HEK293 (cell line): ENCODE measurements at regions not wholly inside any gene's neighbourhood (a gene's known extent, or its start where the extent isn't known, plus 50 kb on each side); places are given as distances from the start of the nearest gene placed in this dataset.

Experiments
- CTCF ChIA-PET: fragments of 350-600 bp; formaldehyde crosslinking; extraction: SDS; loops from one replicate; lab custom pipeline; 2021; ENCODE audit warnings: antibody characterized with exemption; lab: Yijun Ruan, JAX
- POLR2A ChIA-PET: fragments of 300-600 bp; formaldehyde crosslinking; extraction: SDS; loops from one replicate; lab custom pipeline; 2020; ENCODE audit warnings: antibody characterized with exemption, inconsistent platforms; lab: Yijun Ruan, JAX
- H3K27ac ChIP-seq: fragments of 200-500 bp; sonication (Bioruptor generic); 2 replicates; pipeline ENCODE4 v1.5.1; 2014; ENCODE audit warnings: low read depth, low read length, control low read depth, inconsistent platforms; ENCODE audit errors: extremely low read depth
- H3K36me3 ChIP-seq, 2 experiments: fragments of 200-500 bp in 1 of 2; sonication (Bioruptor generic) in 1 of 2; 1 replicate in 1 of 2; 2 replicates in 1 of 2; pipeline ENCODE4 v1.5.1; 2014 to 2017; ENCODE audit warnings: inconsistent platforms in 2 of 2, low read length in 2 of 2; ENCODE audit not compliant: control insufficient read depth in 2 of 2, insufficient read depth in 1 of 2
- H3K4me1 ChIP-seq: fragments of 200-500 bp; sonication (Bioruptor generic); 2 replicates; pipeline ENCODE4 v1.5.1; 2014; ENCODE audit warnings: mild to moderate bottlenecking, low read length, inconsistent platforms; ENCODE audit not compliant: control insufficient read depth, insufficient read depth
- H3K4me3 ChIP-seq: 2 replicates; pipeline ENCODE4 v1.5.1; 2011; ENCODE audit warnings: low read depth, mild to moderate bottlenecking, control low read depth, low read length, moderate library complexity
- H3K9me3 ChIP-seq: fragments of 200-500 bp; sonication (Bioruptor generic); 2 replicates; pipeline ENCODE4 v1.5.1; 2014; ENCODE audit warnings: low read depth, low read length, inconsistent platforms; ENCODE audit not compliant: control insufficient read depth, insufficient read depth
- EGR2 ChIP-seq: fragments of 450-650 bp; formaldehyde crosslinking; IDR thresholded peaks from 2 replicates; pipeline ENCODE4 v1.5.1; 2016; ENCODE audit warnings: low read depth, missing biosample characterization, missing genetic modification characterization
- FEZF1 ChIP-seq: fragments of 450-650 bp; formaldehyde crosslinking; IDR thresholded peaks from 2 replicates; pipeline ENCODE4 v1.5.1; 2016; ENCODE audit warnings: missing biosample characterization, missing genetic modification characterization
- GLIS1 ChIP-seq: fragments of 450-650 bp; formaldehyde crosslinking; IDR thresholded peaks from 2 replicates; pipeline ENCODE4 v1.5.1; 2016; ENCODE audit warnings: missing biosample characterization, missing genetic modification characterization
- KLF16 ChIP-seq: fragments of 450-650 bp; formaldehyde crosslinking; IDR thresholded peaks from 2 replicates; pipeline ENCODE4 v1.5.1; 2017; ENCODE audit warnings: missing biosample characterization, missing genetic modification characterization
- MEIS1 ChIP-seq: sonication (generic); formaldehyde crosslinking; IDR thresholded peaks from 2 replicates; pipeline ENCODE4 v1.8.1; 2022; ENCODE audit warnings: missing genetic modification reagents, mild to moderate bottlenecking, borderline replicate concordance
- SP2 ChIP-seq: fragments of 450-650 bp; formaldehyde crosslinking; IDR thresholded peaks from 2 replicates; pipeline ENCODE4 v1.5.1; 2016; ENCODE audit warnings: missing biosample characterization, missing genetic modification characterization
- ZBTB1 ChIP-seq: fragments of 450-650 bp; formaldehyde crosslinking; IDR thresholded peaks from 2 replicates; pipeline ENCODE4 v1.5.1; 2016; ENCODE audit warnings: missing biosample characterization, missing genetic modification characterization
- ZNF132 ChIP-seq: fragments of 450-650 bp; formaldehyde crosslinking; IDR thresholded peaks from 2 replicates; pipeline ENCODE4 v1.5.1; 2017; ENCODE audit warnings: missing biosample characterization, missing genetic modification characterization, borderline replicate concordance
- ZNF174 ChIP-seq: fragments of 450-650 bp; formaldehyde crosslinking; IDR thresholded peaks from 2 replicates; pipeline ENCODE4 v1.5.0; 2017; ENCODE audit warnings: missing biosample characterization, mild to moderate bottlenecking, missing genetic modification characterization
- ZNF211 ChIP-seq: fragments of 450-650 bp; formaldehyde crosslinking; IDR thresholded peaks from 2 replicates; pipeline ENCODE4 v1.5.1; 2016; ENCODE audit warnings: low read depth, missing biosample characterization, missing genetic modification characterization
- ZNF239 ChIP-seq: fragments of 450-650 bp; formaldehyde crosslinking; IDR thresholded peaks from 2 replicates; pipeline ENCODE4 v1.5.1; 2016; ENCODE audit warnings: missing biosample characterization, missing genetic modification characterization
- ZNF324 ChIP-seq: fragments of 450-650 bp; formaldehyde crosslinking; IDR thresholded peaks from 2 replicates; pipeline ENCODE4 v1.5.1; 2016; ENCODE audit warnings: missing biosample characterization, missing genetic modification characterization
- ZNF341 ChIP-seq: fragments of 450-650 bp; formaldehyde crosslinking; IDR thresholded peaks from 2 replicates; pipeline ENCODE4; 2016; ENCODE audit warnings: low read depth, missing biosample characterization, missing genetic modification characterization
- ZNF426 ChIP-seq: fragments of 450-650 bp; formaldehyde crosslinking; IDR thresholded peaks from 2 replicates; pipeline ENCODE4 v1.5.1; 2017; ENCODE audit warnings: missing biosample characterization, missing genetic modification characterization, mild to moderate bottlenecking, inconsistent platforms, moderate library complexity
- ZNF521 ChIP-seq: fragments of 450-650 bp; formaldehyde crosslinking; IDR thresholded peaks from 2 replicates; pipeline ENCODE4 v1.5.1; 2017; ENCODE audit warnings: missing biosample characterization, mild to moderate bottlenecking, missing genetic modification characterization
- ZNF585B ChIP-seq: fragments of 450-650 bp; formaldehyde crosslinking; IDR thresholded peaks from 2 replicates; pipeline ENCODE4 v1.5.1; 2016; ENCODE audit warnings: missing biosample characterization, missing genetic modification characterization
- ZNF596 ChIP-seq: fragments of 450-650 bp; IDR thresholded peaks from 2 replicates; pipeline ENCODE4 v1.5.0; 2018; ENCODE audit warnings: missing biosample characterization, mild to moderate bottlenecking, missing genetic modification characterization, moderate library complexity
- ZNF76 ChIP-seq: fragments of 450-650 bp; formaldehyde crosslinking; IDR thresholded peaks from 2 replicates; pipeline ENCODE4; 2016; ENCODE audit warnings: low read depth, missing biosample characterization, missing genetic modification characterization, borderline replicate concordance
- ZNF830 ChIP-seq: fragments of 450-650 bp; IDR thresholded peaks from 2 replicates; pipeline ENCODE4 v1.5.0; 2018; ENCODE audit warnings: missing biosample characterization, missing genetic modification characterization, low read depth, mild to moderate bottlenecking, moderate library complexity
- TF ChIP-seq, protein P1 (sequence below): fragments of 450-650 bp; formaldehyde crosslinking; IDR thresholded peaks from 2 replicates; pipeline ENCODE4 v1.5.1; 2016; ENCODE audit warnings: missing biosample characterization, missing genetic modification characterization
- TF ChIP-seq, protein P2 (sequence below): fragments of 450-650 bp; formaldehyde crosslinking; IDR thresholded peaks from 2 replicates; pipeline ENCODE4 v1.5.1; 2016; ENCODE audit warnings: missing biosample characterization, missing genetic modification characterization

DNA sequence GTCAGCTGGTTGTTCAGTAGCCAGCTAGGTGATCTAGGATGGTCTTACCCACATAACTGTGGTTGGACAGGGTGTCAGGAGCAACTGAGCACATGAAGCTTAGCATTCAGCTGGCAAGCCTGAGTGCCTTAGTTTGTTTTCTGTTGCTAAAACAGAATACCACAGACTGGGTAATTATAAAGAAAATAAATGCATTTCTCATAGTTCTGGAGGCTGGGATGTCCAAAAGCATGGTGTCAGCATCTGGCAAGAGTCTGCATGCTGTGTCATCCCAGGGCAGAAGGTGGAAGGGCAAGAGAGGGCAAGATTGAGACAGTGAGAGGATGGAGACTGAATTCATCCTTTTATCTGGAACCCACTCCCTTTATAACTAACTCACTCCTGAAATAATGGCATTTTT lies 921.5 kb downstream of the TLE4 start:
- no peak overlapping the region for H3K27ac ChIP-seq
- ChIA-PET CTCF (no interaction called here), POLR2A (no interaction called here)
- H3K4me3 ChIP-seq, result no peak overlapping the region
- H3K36me3 ChIP-seq, result no peaks in the 10 kb centered on the region
- TF ChIP-seq SP2 (tag by site-specific recombination) (no peak), ZNF426 (tag by site-specific recombination) (no peak)
- H3K9me3 ChIP-seq, result no peaks in the 10 kb centered on the region
- H3K4me1 ChIP-seq, result no peaks in the 10 kb centered on the region

DNA sequence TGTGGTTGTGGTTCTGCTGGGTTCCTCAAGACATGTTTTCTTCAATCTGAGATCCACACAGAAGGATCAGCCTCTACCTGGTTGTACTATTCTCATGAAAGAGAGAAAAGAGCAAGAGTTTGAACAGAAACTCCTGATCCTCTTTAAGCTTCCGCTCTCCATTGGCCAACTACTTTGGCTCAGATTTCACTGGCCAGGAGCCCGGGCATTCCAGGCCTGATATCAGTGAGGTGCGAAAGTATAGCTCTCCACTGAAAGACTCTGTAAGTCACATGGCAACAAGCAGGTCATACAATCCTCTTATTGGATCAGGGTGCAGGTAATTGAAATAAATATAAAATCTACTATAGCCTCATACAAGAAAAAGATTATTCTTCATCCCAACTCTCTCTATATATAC lies 920.5 kb downstream of the TLE4 start:
- H3K27ac ChIP-seq, result no peak overlapping the region
- H3K4me1 ChIP-seq, result no peaks in the 10 kb centered on the region
- POLR2A ChIA-PET, result no interaction called here
- TF ChIP-seq ZNF324 (tag by site-specific recombination) (no peak), ZNF239 (tag by site-specific recombination) (no peak), MEIS1 (CRISPR knock-in tag) (no peak), FEZF1 (no peak), GLIS1 (no peak), ZNF132 (tag by site-specific recombination) (no peak)
- TF ChIP-seq, protein P1, sequence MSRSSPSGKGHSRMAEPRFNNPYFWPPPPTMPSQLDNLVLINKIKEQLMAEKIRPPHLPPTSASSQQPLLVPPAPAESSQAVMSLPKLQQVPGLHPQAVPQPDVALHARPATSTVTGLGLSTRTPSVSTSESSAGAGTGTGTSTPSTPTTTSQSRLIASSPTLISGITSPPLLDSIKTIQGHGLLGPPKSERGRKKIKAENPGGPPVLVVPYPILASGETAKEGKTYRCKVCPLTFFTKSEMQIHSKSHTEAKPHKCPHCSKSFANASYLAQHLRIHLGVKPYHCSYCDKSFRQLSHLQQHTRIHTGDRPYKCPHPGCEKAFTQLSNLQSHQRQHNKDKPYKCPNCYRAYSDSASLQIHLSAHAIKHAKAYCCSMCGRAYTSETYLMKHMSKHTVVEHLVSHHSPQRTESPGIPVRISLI (tag by site-specific recombination), result no peak
- no peak overlapping the region for H3K4me3 ChIP-seq
- no peaks in the 10 kb centered on the region for H3K36me3 ChIP-seq
- CTCF ChIA-PET, result interaction anchor here (0.5 to 1.0 kb wide), 2 partner anchors 49 to 124 kb away, joined by 4 to 5 read pairs; no protein-coding TSS in a partner anchor
- H3K9me3 ChIP-seq, result no peaks in the 10 kb centered on the region

DNA sequence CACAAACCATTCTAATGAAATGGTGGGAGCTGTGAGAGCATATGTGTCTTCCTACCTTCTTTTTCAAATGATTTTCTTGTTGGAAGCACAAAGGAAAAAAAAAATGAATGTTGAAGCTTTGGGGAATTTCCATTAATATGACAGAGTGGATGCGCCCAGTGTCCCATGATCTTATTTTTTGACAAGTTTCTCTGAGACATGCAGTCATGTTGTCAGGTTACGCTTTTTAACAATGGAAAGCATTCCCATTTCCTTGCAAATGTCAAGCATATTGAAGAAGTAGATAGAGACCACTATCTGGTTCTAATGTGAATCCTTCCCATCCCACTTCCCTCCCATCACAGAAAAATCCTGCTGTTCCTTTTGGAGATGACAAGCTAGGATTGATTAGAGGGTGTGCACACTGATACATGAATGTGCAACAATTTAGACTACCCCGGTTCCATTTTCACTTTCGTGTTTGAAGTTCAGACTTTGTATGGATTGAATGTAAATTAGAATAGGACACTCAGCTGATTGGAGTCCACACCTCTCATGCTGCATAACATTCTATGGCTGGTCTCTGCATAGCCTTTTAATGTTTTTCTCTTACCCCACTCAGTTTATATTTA lies 919.4 kb downstream of the TLE4 start:
- no peak for TF ChIP-seq ZNF585B (tag by site-specific recombination)
- TF ChIP-seq KLF16 (tag by site-specific recombination), result no peak
- TF ChIP-seq ZNF341 (tag by site-specific recombination), result no peak
- TF ChIP-seq ZBTB1 (tag by site-specific recombination), result no peak
- TF ChIP-seq ZNF174 (tag by site-specific recombination), result no peak
- no peak for TF ChIP-seq ZNF830 (tag by site-specific recombination)
- TF ChIP-seq ZNF211 (tag by site-specific recombination), result no peak
- TF ChIP-seq, protein P2, sequence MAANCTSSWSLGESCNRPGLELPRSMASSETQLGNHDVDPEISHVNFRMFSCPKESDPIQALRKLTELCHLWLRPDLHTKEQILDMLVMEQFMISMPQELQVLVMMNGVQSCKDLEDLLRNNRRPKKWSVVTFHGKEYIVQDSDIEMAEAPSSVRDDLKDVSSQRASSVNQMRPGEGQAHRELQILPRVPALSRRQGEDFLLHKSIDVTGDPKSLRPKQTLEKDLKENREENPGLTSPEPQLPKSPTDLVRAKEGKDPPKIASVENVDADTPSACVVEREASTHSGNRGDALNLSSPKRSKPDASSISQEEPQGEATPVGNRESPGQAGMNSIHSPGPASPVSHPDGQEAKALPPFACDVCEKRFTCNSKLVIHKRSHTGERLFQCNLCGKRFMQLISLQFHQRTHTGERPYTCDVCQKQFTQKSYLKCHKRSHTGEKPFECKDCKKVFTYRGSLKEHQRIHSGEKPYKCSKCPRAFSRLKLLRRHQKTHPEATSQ (tag by site-specific recombination), result no peak
- no peak for TF ChIP-seq EGR2 (tag by site-specific recombination)
- TF ChIP-seq ZNF521 (tag by site-specific recombination), result no peak
- no peak for TF ChIP-seq ZNF76
- TF ChIP-seq ZNF596 (tag by site-specific recombination), result no peak
- TF ChIP-seq, all 188 proteins: peak for 0
- Histone ChIP-seq H3K27ac (no peak overlapping the region), H3K36me3 (no peaks in the 10 kb centered on the region), H3K4me1 (no peaks in the 10 kb centered on the region), H3K9me3 (no peaks in the 10 kb centered on the region), H3K4me3 (no peak overlapping the region)
- ChIA-PET POLR2A (no interaction called here), CTCF (no interaction called here)
